ENCODE measurements at regions not wholly inside any gene's neighbourhood (a gene's known extent, or its start where the extent isn't known, plus 50 kb on each side); places are given as distances from the start of the nearest gene placed in this dataset.

GRCh38 chr2:120973196-120973595 lies 237.5 kb downstream of the GLI2 start:
- Histone ChIP-seq H3K27me3 (ENCODE audit: insufficient read depth, low read length) (no peaks in the 10 kb centered on the region), H3K27ac (ENCODE audit: low read depth, low read length) (no peak overlapping the region), H3K4me2 (ENCODE audit: low read length) (no peak overlapping the region), H3K9ac (ENCODE audit: low read length) (no peak overlapping the region), H2AFZ (ENCODE audit: low read depth, low read length, poor library complexity, severe bottlenecking) (no peak overlapping the region), H3K4me1 (ENCODE audit: control insufficient read depth in 1 of 2, insufficient read depth in 2 of 2, low read length in 2 of 2) (no peaks in the 10 kb centered on the region), H4K20me1 (ENCODE audit: insufficient read depth) (no peaks in the 10 kb centered on the region), H3K4me3 (replicated peaks in 1 of 2; ENCODE audit: low read depth in 1 of 2, low read length in 2 of 2) (no peak overlapping the region), H3K36me3 (ENCODE audit: control insufficient read depth in 1 of 2, insufficient read depth in 2 of 2, low read length in 2 of 2) (no peaks in the 10 kb centered on the region), H3K9me2 (ENCODE audit: insufficient read depth) (no peaks in the 10 kb centered on the region), H3K79me2 (ENCODE audit: insufficient read depth, low read length) (no peaks in the 10 kb centered on the region), H3K9me3 (ENCODE audit: control insufficient read depth in 1 of 2, insufficient read depth in 1 of 2, low read depth in 1 of 2, low read length in 2 of 2) (no peaks in the 10 kb centered on the region)
- BruUV-seq (replicated peaks): no TSS peak
- ChIA-PET POLR2A (no interaction called here), CTCF (no interaction called here), RAD21 (ENCODE audit: low non-redundant PET in 1 of 2, low total read pairs in 2 of 2, uncharacterized antibody in 2 of 2, unreplicated experiment in 2 of 2) (no interaction called here)
- intact Hi-C loops (cut with micrococcal nuclease): no loop called here
- ATAC-seq: no peak
- TF ChIP-seq POLR2AphosphoS5 (IDR thresholded peaks at IDR 0.05; ENCODE audit: low read depth, low read length) (no peak), ZNF274 (IDR thresholded peaks at IDR 0.05; ENCODE audit: low read depth, low read length) (no peak), JUND (IDR thresholded peaks at IDR 0.05) (no peak), FOSL1 (IDR thresholded peaks at IDR 0.05; ENCODE audit: low read depth) (no peak), REST (IDR thresholded peaks at IDR 0.05; ENCODE audit: low read depth) (no peak), ZFX (IDR thresholded peaks at IDR 0.05) (no peak), SIN3A (IDR thresholded peaks at IDR 0.05; ENCODE audit: low read depth) (no peak), MAX (IDR thresholded peaks at IDR 0.05) (no peak), EGR1 (IDR thresholded peaks at IDR 0.05; ENCODE audit: low read depth) (no peak), YY1 (IDR thresholded peaks at IDR 0.05; ENCODE audit: extremely low read depth, insufficient replicate concordance, low read depth, low read length) (no peak), TCF7L2 (IDR thresholded peaks at IDR 0.05; ENCODE audit: borderline replicate concordance, extremely low read depth, insufficient read depth, insufficient read length) (no peak), POLR2A (IDR thresholded peaks at IDR 0.05; ENCODE audit: borderline replicate concordance, extremely low read depth, insufficient read depth, insufficient read length) (no peak), CTCF (IDR thresholded peaks at IDR 0.05 in 2 of 3, conservative IDR thresholded peaks at IDR 0.05 in 1 of 3; ENCODE audit: borderline replicate concordance in 1 of 3, insufficient read depth in 1 of 3, low read depth in 2 of 3, low read length in 2 of 3) (no peak), EZH2 (IDR thresholded peaks at IDR 0.05) (no peak), RAD21 (IDR thresholded peaks at IDR 0.05; ENCODE audit: low read depth) (no peak), CEBPB (IDR thresholded peaks at IDR 0.05; ENCODE audit: low read depth) (no peak), SRF (IDR thresholded peaks at IDR 0.05; ENCODE audit: low read depth) (no peak), ELF1 (IDR thresholded peaks at IDR 0.05; ENCODE audit: borderline replicate concordance, low read depth) (no peak)
- TF ChIP-seq, protein P1, sequence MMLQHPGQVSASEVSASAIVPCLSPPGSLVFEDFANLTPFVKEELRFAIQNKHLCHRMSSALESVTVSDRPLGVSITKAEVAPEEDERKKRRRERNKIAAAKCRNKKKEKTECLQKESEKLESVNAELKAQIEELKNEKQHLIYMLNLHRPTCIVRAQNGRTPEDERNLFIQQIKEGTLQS (IDR thresholded peaks at IDR 0.05): no peak
- TF ChIP-seq, protein P2, sequence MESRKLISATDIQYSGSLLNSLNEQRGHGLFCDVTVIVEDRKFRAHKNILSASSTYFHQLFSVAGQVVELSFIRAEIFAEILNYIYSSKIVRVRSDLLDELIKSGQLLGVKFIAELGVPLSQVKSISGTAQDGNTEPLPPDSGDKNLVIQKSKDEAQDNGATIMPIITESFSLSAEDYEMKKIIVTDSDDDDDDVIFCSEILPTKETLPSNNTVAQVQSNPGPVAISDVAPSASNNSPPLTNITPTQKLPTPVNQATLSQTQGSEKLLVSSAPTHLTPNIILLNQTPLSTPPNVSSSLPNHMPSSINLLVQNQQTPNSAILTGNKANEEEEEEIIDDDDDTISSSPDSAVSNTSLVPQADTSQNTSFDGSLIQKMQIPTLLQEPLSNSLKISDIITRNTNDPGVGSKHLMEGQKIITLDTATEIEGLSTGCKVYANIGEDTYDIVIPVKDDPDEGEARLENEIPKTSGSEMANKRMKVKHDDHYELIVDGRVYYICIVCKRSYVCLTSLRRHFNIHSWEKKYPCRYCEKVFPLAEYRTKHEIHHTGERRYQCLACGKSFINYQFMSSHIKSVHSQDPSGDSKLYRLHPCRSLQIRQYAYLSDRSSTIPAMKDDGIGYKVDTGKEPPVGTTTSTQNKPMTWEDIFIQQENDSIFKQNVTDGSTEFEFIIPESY (IDR thresholded peaks at IDR 0.05; ENCODE audit: extremely low read depth, insufficient replicate concordance, low read length): no peak
- DNase-seq (ENCODE audit: low read depth, low spot score): no peak
